HepG2 (cell line): ENCODE measurements at regions not wholly inside any gene's neighbourhood (a gene's known extent, or its start where the extent isn't known, plus 50 kb on each side); places are given as distances from the start of the nearest gene placed in this dataset.

Experiments used
- E2F5 ChIP-seq: sonication (generic); formaldehyde crosslinking; conservative IDR thresholded peaks from 2 replicates; pipeline ENCODE4 v1.4.0; 2020; ENCODE audit warnings: missing genetic modification reagents
- GATA4 ChIP-seq: sonication (generic); IDR thresholded peaks from 2 replicates; pipeline ENCODE4 v1.6.1; 2016; ENCODE audit warnings: antibody characterized with exemption, low read depth, borderline replicate concordance
- HMG20A ChIP-seq: IDR thresholded peaks from 2 replicates; pipeline ENCODE4 v1.6.1; 2016; ENCODE audit warnings: borderline replicate concordance
- MED13 ChIP-seq: sonication (generic); formaldehyde crosslinking; IDR thresholded peaks from 2 replicates; pipeline ENCODE4 v1.5.0; 2020; ENCODE audit warnings: missing genetic modification reagents
- MTA3 ChIP-seq: sonication (generic); formaldehyde crosslinking; IDR thresholded peaks from 2 replicates; pipeline ENCODE4 v1.4.0; 2020; ENCODE audit warnings: missing genetic modification reagents
- PHF8 ChIP-seq: sonication (generic); formaldehyde crosslinking; IDR thresholded peaks from 2 replicates; pipeline ENCODE4 v1.5.0; 2020; ENCODE audit warnings: missing genetic modification reagents
- REPIN1 ChIP-seq: sonication (generic); formaldehyde crosslinking; IDR thresholded peaks from 2 replicates; pipeline ENCODE4 v1.8.0; 2022; ENCODE audit warnings: missing genetic modification reagents, low read depth, mild to moderate bottlenecking, borderline replicate concordance
- SOX6 ChIP-seq, 2 experiments: fragments of 450-650 bp in 1 of 2; sonication (generic) in 1 of 2; formaldehyde crosslinking in 1 of 2; IDR thresholded peaks; 2 replicates each; pipeline versions ENCODE4 v1.4.0 to v1.6.1; 2017 to 2020; ENCODE audit warnings: antibody characterized with exemption in 1 of 2, mild to moderate bottlenecking in 1 of 2, missing genetic modification reagents in 1 of 2
- TFAP4 ChIP-seq: sonication (generic); IDR thresholded peaks from 2 replicates; pipeline ENCODE4 v1.6.1; 2016; ENCODE audit warnings: low read depth, borderline replicate concordance
- ZEB1 ChIP-seq: IDR thresholded peaks from 2 replicates; pipeline ENCODE4 v1.6.1; 2012; ENCODE audit warnings: mild to moderate bottlenecking, low read depth, inconsistent platforms; ENCODE audit not compliant: insufficient replicate concordance
- ZNF205 ChIP-seq: IDR thresholded peaks from 2 replicates; pipeline ENCODE4 v1.6.1; 2018; ENCODE audit warnings: missing biosample characterization, missing genetic modification reagents
- ZNF224 ChIP-seq: sonication (generic); formaldehyde crosslinking; IDR thresholded peaks from 2 replicates; pipeline ENCODE4 v1.5.0; 2020; ENCODE audit warnings: mild to moderate bottlenecking, missing genetic modification reagents
- ZNF263 ChIP-seq: sonication (generic); formaldehyde crosslinking; IDR thresholded peaks from 2 replicates; pipeline ENCODE4 v1.4.0; 2020; ENCODE audit warnings: missing genetic modification reagents
- ZNF264 ChIP-seq: sonication (generic); formaldehyde crosslinking; IDR thresholded peaks from 2 replicates; pipeline ENCODE4 v1.4.0; 2020; ENCODE audit warnings: missing genetic modification reagents
- ZNF407 ChIP-seq: sonication (generic); formaldehyde crosslinking; IDR thresholded peaks from one replicate; pipeline ENCODE4 v1.5.1; 2020; ENCODE audit warnings: mild to moderate bottlenecking, missing genetic modification reagents; ENCODE audit errors: not compliant biosample characterization
- ZNF567 ChIP-seq: sonication (generic); formaldehyde crosslinking; IDR thresholded peaks from 2 replicates; pipeline ENCODE4 v1.8.1; 2023; ENCODE audit warnings: mild to moderate bottlenecking, missing genetic modification reagents, borderline replicate concordance
- ZNF597 ChIP-seq: sonication (generic); formaldehyde crosslinking; IDR thresholded peaks from 2 replicates; pipeline ENCODE4 v1.5.0; 2020; ENCODE audit warnings: missing genetic modification reagents
- ZNF607 ChIP-seq: sonication (generic); formaldehyde crosslinking; IDR thresholded peaks from 2 replicates; pipeline ENCODE4 v1.5.1; 2020; ENCODE audit warnings: missing genetic modification reagents, mild to moderate bottlenecking, borderline replicate concordance
- ZNF614 ChIP-seq: IDR thresholded peaks from 2 replicates; pipeline ENCODE4 v1.6.1; 2018; ENCODE audit warnings: missing biosample characterization, missing genetic modification reagents, inconsistent platforms, borderline replicate concordance
- ZNF792 ChIP-seq: IDR thresholded peaks from 2 replicates; pipeline ENCODE4 v1.6.1; 2016
- ZSCAN20 ChIP-seq: sonication (generic); formaldehyde crosslinking; IDR thresholded peaks from 2 replicates; pipeline ENCODE4 v1.4.0; 2020; ENCODE audit warnings: missing genetic modification reagents, mild to moderate bottlenecking, borderline replicate concordance

- TF ChIP-seq ZNF407 (CRISPR knock-in tag) (no peak), ZNF792 (CRISPR knock-in tag) (no peak), ZNF614 (no peak), ZNF224 (CRISPR knock-in tag) (no peak), ZNF567 (CRISPR knock-in tag) (no peak), ZEB1 (no peak), TFAP4 (no peak), ZNF263 (CRISPR knock-in tag) (no peak; the same call in 1 of the 2 replicates), REPIN1 (CRISPR knock-in tag) (no peak), MED13 (CRISPR knock-in tag) (no peak), ZNF264 (peak; percentile 83), SOX6 (IDR thresholded peaks at IDR 0.05) (no peak), SOX6 (CRISPR knock-in tag; IDR thresholded peaks at IDR 0.05) (peak; percentile 59), ZSCAN20 (CRISPR knock-in tag) (no peak), HMG20A (CRISPR knock-in tag) (0 out of 2 replicates have a peak, but pooled peaks have one; percentile 10), E2F5 (CRISPR knock-in tag) (no peak), ZNF597 (CRISPR knock-in tag) (no peak), ZNF205 (CRISPR knock-in tag) (no peak), GATA4 (peak; percentile 56; the same call in 1 of the 2 replicates), PHF8 (CRISPR knock-in tag) (peak; percentile 32; the same call in 1 of the 2 replicates), ZNF607 (CRISPR knock-in tag) (no peak), MTA3 (no peak)
Observed at GRCh38 chr6:26257272-26257671, 107.7 kb upstream of the BTN3A2 start (continued).
